NCI-H460 (cell line): ENCODE measurements at regions not wholly inside any gene's neighbourhood (a gene's known extent, or its start where the extent isn't known, plus 50 kb on each side); places are given as distances from the start of the nearest gene placed in this dataset.
"Not testable (repeated sequence)": the region's sequence is repeated elsewhere in the genome, so short reads cannot be mapped to it uniquely, and the experiment has no call there.

Experiments used
- DNase-seq: peaks from one replicate; pipeline ENCODE4 v3.0.0-alpha.2; 2016; ENCODE audit warnings: low read depth; ENCODE audit errors: extremely low read depth

DNA sequence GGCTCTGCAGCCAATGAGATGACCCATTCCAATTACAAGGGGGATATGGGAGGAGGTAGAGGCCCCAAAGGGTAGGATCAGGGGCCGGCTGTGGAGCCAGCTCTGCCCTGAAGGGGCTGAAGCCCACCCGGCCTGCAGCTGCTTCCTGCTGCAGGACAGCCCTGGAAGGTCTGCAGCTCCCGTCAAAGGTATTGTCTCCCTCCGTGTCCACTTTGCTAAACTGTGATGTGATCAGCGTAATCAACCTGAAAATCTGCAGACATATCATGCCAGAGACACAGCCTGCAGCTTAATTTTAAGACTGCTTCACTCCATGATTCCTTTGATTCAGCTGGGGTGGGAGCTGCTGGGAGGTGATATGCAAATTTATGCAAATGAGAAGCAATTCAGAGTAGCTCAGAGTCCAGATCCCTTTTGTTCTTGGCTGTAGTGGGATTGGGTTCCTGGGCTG is 90.7 kb downstream of the GADD45G start:
- DNase-seq = no peak

DNA sequence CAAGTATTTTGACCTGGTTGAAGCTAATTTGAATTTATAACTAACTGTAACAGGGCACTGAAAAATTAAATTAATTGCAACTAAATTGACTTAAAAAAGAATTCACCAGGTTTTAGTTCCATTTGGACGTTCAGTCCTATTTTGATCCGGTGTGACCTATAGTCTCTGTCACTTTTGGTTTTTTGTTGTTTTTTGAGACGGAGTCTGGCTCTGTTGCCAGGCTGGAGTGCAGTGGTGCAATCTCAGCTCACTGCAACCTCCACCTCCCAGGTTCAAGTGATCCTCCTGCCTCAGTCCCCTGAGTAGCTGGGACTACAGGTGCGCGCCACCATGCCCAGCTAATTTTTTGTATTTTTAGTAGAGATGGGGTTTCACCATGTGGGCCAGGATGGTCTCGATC is 91.2 kb downstream of the GADD45G start:
- DNase-seq = not testable (repeated sequence)

- no peak for DNase-seq
Measured at GRCh38 chr9:89696780-89697179, 92.0 kb downstream of the GADD45G start.

GRCh38 chr9:89697553-89697952 is 92.7 kb downstream of the GADD45G start:
- DNase-seq = no peak

- no peak for DNase-seq
Measured at GRCh38 chr9:89698411-89699005, 93.7 kb downstream of the GADD45G start.

DNA sequence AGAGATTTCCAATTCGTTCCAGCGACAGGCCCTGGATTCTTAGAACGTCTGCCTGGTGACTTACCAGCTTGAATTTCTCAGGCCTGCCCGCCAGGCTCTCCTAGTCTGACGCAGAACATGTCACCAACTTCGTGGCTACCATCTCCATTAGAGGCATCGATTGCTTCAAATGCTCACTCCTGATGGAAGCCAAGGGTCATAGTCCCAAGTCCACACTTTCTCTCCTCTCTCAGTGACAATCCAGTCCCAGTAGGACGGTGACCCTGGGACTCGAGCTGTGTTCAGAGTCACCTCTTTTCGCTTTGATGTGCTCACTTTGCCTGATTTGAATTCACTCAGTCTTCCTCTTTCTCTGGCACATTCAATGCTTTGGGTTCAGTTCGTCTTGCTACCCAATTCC is 94.8 kb downstream of the GADD45G start:
- no peak for DNase-seq

DNA sequence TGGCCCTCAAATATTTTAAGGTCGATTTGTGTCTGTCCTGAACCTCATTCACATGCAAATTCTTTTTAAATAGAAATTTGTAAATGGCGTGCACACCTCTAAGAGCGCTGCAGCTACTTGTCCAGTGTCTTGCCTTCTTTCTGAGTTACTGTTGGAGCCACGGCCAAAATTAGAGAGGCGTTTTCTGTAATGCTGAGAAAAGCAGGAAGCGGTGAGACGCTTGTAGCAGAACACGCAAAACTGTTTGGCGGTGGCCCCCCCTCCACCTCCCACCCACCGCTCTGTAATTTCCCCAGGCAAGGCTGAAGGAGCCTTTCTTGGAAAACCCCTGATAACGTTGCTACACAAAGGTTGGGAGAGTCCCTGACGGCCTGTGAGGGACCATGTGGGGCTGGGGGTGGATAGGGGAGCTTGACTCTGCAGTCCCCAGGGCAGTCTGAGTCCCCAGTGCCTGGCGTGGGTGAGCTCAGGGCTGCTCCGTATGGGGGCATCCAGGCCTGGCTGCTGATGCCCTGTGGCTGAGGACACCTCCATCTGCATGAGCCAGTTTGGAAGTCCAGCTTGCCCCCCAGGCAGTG is 96.5 kb downstream of the GADD45G start:
- no peak for DNase-seq

GRCh38 chr9:89702401-89702800 is 97.6 kb downstream of the GADD45G start:
- DNase-seq = no peak

GRCh38 chr9:89705651-89706050 is 100.8 kb downstream of the GADD45G start:
- no peak for DNase-seq

- DNase-seq = no peak
Measured at GRCh38 chr9:89706086-89706485, 101.3 kb downstream of the GADD45G start.

- no peak for DNase-seq
Measured at GRCh38 chr9:89706731-89707191, 101.9 kb downstream of the GADD45G start.

GRCh38 chr9:89710697-89711096 is 105.9 kb downstream of the GADD45G start:
- DNase-seq = no peak

- DNase-seq = no peak
Measured at GRCh38 chr9:89711866-89712265, 107.1 kb downstream of the GADD45G start.

- DNase-seq = no peak
Measured at GRCh38 chr9:89712283-89712682, 107.5 kb downstream of the GADD45G start.

- no peak for DNase-seq
Measured at GRCh38 chr9:89714321-89714720, 109.5 kb downstream of the GADD45G start.

DNA sequence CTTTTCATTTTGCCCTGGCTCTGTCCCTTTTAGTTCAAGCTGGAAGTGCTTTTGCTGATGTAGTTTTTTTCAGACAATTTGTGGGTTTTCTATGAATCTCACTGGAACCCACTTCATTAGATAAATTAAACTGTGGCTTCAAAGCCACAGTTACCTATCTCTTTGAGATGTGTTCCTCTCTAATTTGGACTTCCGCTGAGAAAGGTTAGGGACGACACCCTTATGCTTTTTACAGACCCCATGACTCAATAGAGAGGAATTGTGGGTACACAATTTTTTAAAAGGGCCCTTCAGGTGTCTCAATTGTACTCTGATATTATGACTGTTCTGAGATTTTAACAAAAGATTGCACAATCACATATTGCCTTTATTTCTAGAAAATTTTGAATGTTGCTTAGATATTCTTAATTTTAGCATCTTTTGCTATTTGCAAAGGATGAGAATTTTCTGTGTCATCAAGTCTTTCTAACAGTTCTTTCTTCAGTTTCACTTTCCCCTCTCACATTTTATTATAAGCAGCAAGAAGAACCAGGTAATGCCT is 110.6 kb downstream of the GADD45G start:
- DNase-seq = no peak

- DNase-seq = no peak
Measured at GRCh38 chr9:89715881-89716280, 111.1 kb downstream of the GADD45G start.

DNA sequence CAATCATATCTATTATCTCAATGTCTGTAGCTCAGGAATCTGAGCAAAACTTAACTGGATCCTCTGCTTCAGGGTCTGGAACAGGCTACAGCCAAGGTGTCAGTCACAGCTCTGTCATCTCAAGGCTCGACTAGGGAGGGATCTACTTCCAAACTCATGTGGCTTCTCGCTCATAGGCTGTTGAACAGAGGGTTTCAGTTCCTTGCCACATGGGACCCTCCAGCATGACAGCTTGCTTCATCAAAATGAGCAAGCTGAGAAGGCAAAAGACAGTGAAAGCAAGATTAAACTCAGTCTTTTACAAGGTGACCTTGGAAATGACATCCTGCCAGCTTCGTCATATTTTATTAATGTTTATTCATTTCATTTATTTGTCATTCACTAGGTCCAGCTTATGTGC is 111.7 kb downstream of the GADD45G start:
- no peak for DNase-seq

GRCh38 chr9:89718176-89718575 is 113.4 kb downstream of the GADD45G start:
- DNase-seq = no peak

DNA sequence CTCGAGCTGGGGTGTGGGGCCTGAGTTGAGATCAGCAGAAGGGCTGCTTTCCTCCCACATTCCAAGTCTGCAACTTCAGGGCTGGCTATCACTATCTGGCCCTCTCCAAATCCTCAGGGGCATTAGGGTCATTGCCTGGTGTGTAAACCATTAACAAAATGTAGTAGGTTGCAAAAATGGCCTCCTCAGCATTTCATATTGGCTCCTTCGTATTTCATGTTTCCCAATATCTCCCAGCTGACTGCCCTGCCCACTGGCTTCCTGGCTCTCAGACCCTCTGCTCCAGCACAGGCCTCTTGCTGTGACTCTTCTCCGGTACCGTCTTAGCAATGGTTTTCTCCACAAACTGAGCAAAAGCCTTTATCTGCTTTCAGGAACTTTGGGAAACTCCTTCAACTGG is 113.8 kb downstream of the GADD45G start:
- DNase-seq = no peak

GRCh38 chr9:89719202-89719601 is 114.4 kb downstream of the GADD45G start:
- no peak for DNase-seq

DNA sequence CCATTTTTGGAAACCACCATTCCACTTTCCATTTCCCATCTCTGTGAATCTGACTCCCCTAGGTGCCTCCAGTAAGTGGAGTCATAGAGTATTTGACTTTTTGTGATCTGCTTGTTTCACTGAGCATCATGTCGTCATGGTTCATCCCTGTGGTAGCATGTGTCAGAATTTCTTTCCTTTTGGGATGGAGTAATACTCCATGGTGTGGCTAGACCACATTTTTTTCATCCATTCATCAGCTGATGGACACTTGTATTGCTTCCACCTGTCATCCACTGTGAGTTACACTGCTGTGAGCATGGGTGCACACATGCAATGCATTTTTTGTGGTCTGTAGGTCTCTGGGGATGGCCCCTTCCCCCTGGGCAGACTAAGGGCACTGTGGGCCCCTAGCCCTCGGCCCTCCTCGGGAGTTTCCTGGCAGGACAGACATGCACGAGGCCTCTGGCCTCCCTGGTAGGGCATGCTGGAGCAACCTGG is 115.9 kb downstream of the GADD45G start:
- no peak for DNase-seq
